ENCODE measurements at regions not wholly inside any gene's neighbourhood (a gene's known extent, or its start where the extent isn't known, plus 50 kb on each side); places are given as distances from the start of the nearest gene placed in this dataset.
A peak's percentile ranks its signal among the peaks of the same experiment; 100 is the strongest.
"Not testable (repeated sequence)": the region's sequence is repeated elsewhere in the genome, so short reads cannot be mapped to it uniquely, and the experiment has no call there.

GRCh38 chr7:106747301-106747700, 86.3 kb upstream of the CCDC71L start:
- H3K79me2 ChIP-seq (replicated peaks; ENCODE audit: insufficient read depth); DNase-seq (ENCODE audit: low spot score); H3K9me3 Mint-ChIP-seq; H3K27me3 ChIP-seq (ENCODE audit: insufficient read depth); H3K4me1 Mint-ChIP-seq; H3F3A ChIP-seq (replicated peaks; ENCODE audit: low read depth); H3K4me3 ChIP-seq; H3K4me3 Mint-ChIP-seq; H3K27ac ChIP-seq (ENCODE audit: low read depth); H3K36me3 Mint-ChIP-seq (ENCODE audit: low read depth); H3K36me3 ChIP-seq (ENCODE audit: insufficient read depth); H3K27ac Mint-ChIP-seq; H3K27me3 Mint-ChIP-seq (ENCODE audit: insufficient read depth, low read depth, poor library complexity); H3K4me2 ChIP-seq; ATAC-seq; H3K4me1 ChIP-seq (ENCODE audit: insufficient read depth); H3K9me2 ChIP-seq (ENCODE audit: insufficient read depth); H4K20me1 ChIP-seq (replicated peaks; ENCODE audit: insufficient read depth): not testable (repeated sequence)
- peak overlapping the region; percentile 75; the same call in 1 of the 2 replicates for H2AFZ ChIP-seq

- Histone ChIP-seq H3K4me2 (no peak overlapping the region), H3K4me3 (no peak overlapping the region), H3K27ac (ENCODE audit: low read depth) (no peak overlapping the region), H3K4me1 (ENCODE audit: insufficient read depth) (no peaks in the 10 kb centered on the region), H3K79me2 (replicated peaks; ENCODE audit: insufficient read depth) (no peaks in the 10 kb centered on the region), H2AFZ (peak overlapping the region; percentile 75; the same call in 1 of the 2 replicates), H4K20me1 (replicated peaks; ENCODE audit: insufficient read depth) (no peaks in the 10 kb centered on the region), H3K27me3 (ENCODE audit: insufficient read depth) (no peaks in the 10 kb centered on the region), H3F3A (replicated peaks; ENCODE audit: low read depth) (no peaks in the 10 kb centered on the region), H3K36me3 (ENCODE audit: insufficient read depth) (no peaks in the 10 kb centered on the region), H3K9me2 (ENCODE audit: insufficient read depth) (no peaks in the 10 kb centered on the region)
- Mint-ChIP-seq H3K36me3 (ENCODE audit: low read depth) (no peaks in the 10 kb centered on the region), H3K9me3 (no peaks in the 10 kb centered on the region), H3K4me3 (no peak overlapping the region), H3K27ac (no peak overlapping the region), H3K4me1 (peaks cover 2% of the 10 kb centered on the region; the same call in 1 of the 3 replicates), H3K27me3 (ENCODE audit: insufficient read depth, low read depth, poor library complexity) (peaks cover 4% of the 10 kb centered on the region)
- DNase-seq (ENCODE audit: low spot score): no peak
- ATAC-seq: no peak
- TF ChIP-seq REST (IDR thresholded peaks at IDR 0.05; ENCODE audit: unreplicated experiment) (no peak), CREB1 (CRISPR knock-in tag; IDR thresholded peaks at IDR 0.05; ENCODE audit: low read depth) (no peak), ZNF114 (CRISPR knock-in tag; IDR thresholded peaks at IDR 0.05) (no peak), NANOG (IDR thresholded peaks at IDR 0.05; ENCODE audit: borderline replicate concordance) (no peak), STAT1 (IDR thresholded peaks at IDR 0.05; ENCODE audit: unreplicated experiment) (no peak), ZNF462 (CRISPR knock-in tag; IDR thresholded peaks at IDR 0.05) (no peak), JUNB (IDR thresholded peaks at IDR 0.05; ENCODE audit: unreplicated experiment) (no peak), ETS1 (IDR thresholded peaks at IDR 0.05) (no peak), EZH2 (IDR thresholded peaks at IDR 0.05; ENCODE audit: low read depth, unreplicated experiment) (no peak), CTCF (conservative IDR thresholded peaks at IDR 0.05; ENCODE audit: low read depth in 2 of 2) (no peak)
These were observed 86.8 kb upstream of the CCDC71L start for GRCh38 chr7:106747804-106748203.

All from GM23338 (cell line).